GM23338 (cell line): ENCODE measurements at regions not wholly inside any gene's neighbourhood (a gene's known extent, or its start where the extent isn't known, plus 50 kb on each side); places are given as distances from the start of the nearest gene placed in this dataset.

Experiments used
- ATAC-seq: fragments of 200-7000 bp; cut with Tn5 transposase; 3 replicates; pipeline ENCODE4 v1.9.1; 2020
- DNase-seq: peaks from one replicate; pipeline ENCODE4 v3.0.0-alpha.2; 2015; ENCODE audit warnings: low spot score
- H2AFZ ChIP-seq: fragments of 200-600 bp; sonication (generic); 2 replicates; pipeline ENCODE4 v1.8.0; 2016; ENCODE audit warnings: antibody characterized with exemption, mild to moderate bottlenecking, moderate library complexity
- H3F3A ChIP-seq: fragments of 200-600 bp; sonication (generic); replicated peaks from 2 replicates; pipeline ENCODE4 v1.8.0; 2017; ENCODE audit warnings: antibody characterized with exemption, mixed run types, low read depth
- H3K27ac ChIP-seq: fragments of 200-600 bp; sonication (generic); 2 replicates; pipeline ENCODE4 v1.6.1; 2016; ENCODE audit warnings: low read depth
- H3K27me3 ChIP-seq: fragments of 200-600 bp; sonication (generic); 2 replicates; pipeline ENCODE4 v1.8.0; 2016; ENCODE audit warnings: mild to moderate bottlenecking, mixed run types, moderate library complexity; ENCODE audit not compliant: insufficient read depth
- H3K36me3 ChIP-seq: fragments of 200-600 bp; sonication (generic); 2 replicates; pipeline ENCODE4 v1.8.0; 2016; ENCODE audit warnings: mild to moderate bottlenecking; ENCODE audit not compliant: insufficient read depth
- H3K4me1 ChIP-seq: fragments of 200-600 bp; sonication (generic); 2 replicates; pipeline ENCODE4 v1.8.0; 2016; ENCODE audit warnings: mild to moderate bottlenecking, moderate library complexity; ENCODE audit not compliant: insufficient read depth
- H3K4me2 ChIP-seq: fragments of 200-600 bp; sonication (generic); 2 replicates; pipeline ENCODE4 v1.7.1; 2017; ENCODE audit warnings: mixed run types
- H3K4me3 ChIP-seq: fragments of 200-600 bp; sonication (generic); 2 replicates; pipeline ENCODE4 v1.6.1; 2016; ENCODE audit warnings: mixed run types
- H3K79me2 ChIP-seq: fragments of 200-600 bp; sonication (generic); replicated peaks from 2 replicates; pipeline ENCODE4 v1.8.0; 2017; ENCODE audit warnings: mild to moderate bottlenecking; ENCODE audit not compliant: insufficient read depth
- H3K9me2 ChIP-seq: fragments of 200-600 bp; sonication (generic); 2 replicates; pipeline ENCODE4 v1.8.0; 2017; ENCODE audit not compliant: insufficient read depth
- H4K20me1 ChIP-seq: fragments of 200-600 bp; sonication (generic); replicated peaks from 2 replicates; pipeline ENCODE4 v1.8.0; 2017; ENCODE audit warnings: mild to moderate bottlenecking; ENCODE audit not compliant: insufficient read depth
- H3K27ac Mint-ChIP-seq: 2 replicates; pipeline ENCODE4 v1.8.0; 2020; ENCODE audit warnings: inconsistent platforms, mild to moderate bottlenecking, moderate library complexity, mixed read lengths
- H3K27me3 Mint-ChIP-seq: 3 replicates; pipeline ENCODE4 v1.8.0; 2022; ENCODE audit warnings: low read depth, mild to moderate bottlenecking, moderate library complexity, mixed read lengths, inconsistent platforms; ENCODE audit not compliant: insufficient read depth, poor library complexity
- H3K36me3 Mint-ChIP-seq: 3 replicates; pipeline ENCODE4 v1.8.0; 2021; ENCODE audit warnings: low read depth, mild to moderate bottlenecking, inconsistent platforms, moderate library complexity, mixed read lengths
- H3K4me1 Mint-ChIP-seq: 3 replicates; pipeline ENCODE4 v1.8.0; 2020; ENCODE audit warnings: mild to moderate bottlenecking, inconsistent platforms, mixed read lengths
- H3K4me3 Mint-ChIP-seq: 3 replicates; pipeline ENCODE4 v1.8.0; 2021; ENCODE audit warnings: moderate library complexity, mild to moderate bottlenecking, inconsistent platforms, mixed read lengths
- H3K9me3 Mint-ChIP-seq: 3 replicates; pipeline ENCODE4 v1.8.0; 2020; ENCODE audit warnings: moderate library complexity, mild to moderate bottlenecking, inconsistent platforms, mixed read lengths
- CREB1 ChIP-seq: fragments of 250-450 bp; sonication (Bioruptor Pico); IDR thresholded peaks from 2 replicates; pipeline ENCODE4 v1.5.0; 2020; ENCODE audit warnings: low read depth, mild to moderate bottlenecking, moderate library complexity
- JUNB ChIP-seq: IDR thresholded peaks from one replicate; pipeline ENCODE4 v1.6.1; 2016; ENCODE audit warnings: antibody characterized with exemption; ENCODE audit not compliant: unreplicated experiment
- NANOG ChIP-seq: IDR thresholded peaks from 2 replicates; pipeline ENCODE4 v1.6.1; 2016; ENCODE audit warnings: antibody characterized with exemption, borderline replicate concordance
- STAT1 ChIP-seq: IDR thresholded peaks from one replicate; pipeline ENCODE4 v1.6.1; 2016; ENCODE audit warnings: antibody characterized with exemption; ENCODE audit not compliant: unreplicated experiment
- ZNF114 ChIP-seq: fragments of 250-450 bp; sonication (Bioruptor Pico); IDR thresholded peaks from 2 replicates; pipeline ENCODE4 v1.5.0; 2020; ENCODE audit warnings: mild to moderate bottlenecking, moderate library complexity
- ZNF331 ChIP-seq: fragments of 250-450 bp; sonication (Bioruptor Pico); IDR thresholded peaks from 2 replicates; pipeline ENCODE4 v1.5.0; 2020; ENCODE audit warnings: low read depth, mild to moderate bottlenecking, moderate library complexity
- ZNF462 ChIP-seq: fragments of 250-450 bp; sonication (Bioruptor Pico); IDR thresholded peaks from 2 replicates; pipeline ENCODE4 v1.5.0; 2020; ENCODE audit warnings: mild to moderate bottlenecking, moderate library complexity
- TF ChIP-seq, protein P1 (sequence below), 2 experiments: fragments of 200-600 bp in 1 of 2; sonication (generic) in 1 of 2; conservative IDR thresholded peaks; 2 replicates each; pipeline versions ENCODE4 v1.5.1 to v1.6.1; 2016 to 2017; ENCODE audit warnings: antibody characterized with exemption in 2 of 2, low read depth in 2 of 2, mild to moderate bottlenecking in 2 of 2, moderate library complexity in 1 of 2

GRCh38 chrX:110985470-110985869, 110.5 kb upstream of the PAK3 start (continued):
- TF ChIP-seq ZNF462 (CRISPR knock-in tag) = no peak
- TF ChIP-seq ZNF331 (CRISPR knock-in tag) = no peak
- TF ChIP-seq CREB1 (CRISPR knock-in tag) = no peak
- no peak for TF ChIP-seq NANOG
- TF ChIP-seq, protein P1, sequence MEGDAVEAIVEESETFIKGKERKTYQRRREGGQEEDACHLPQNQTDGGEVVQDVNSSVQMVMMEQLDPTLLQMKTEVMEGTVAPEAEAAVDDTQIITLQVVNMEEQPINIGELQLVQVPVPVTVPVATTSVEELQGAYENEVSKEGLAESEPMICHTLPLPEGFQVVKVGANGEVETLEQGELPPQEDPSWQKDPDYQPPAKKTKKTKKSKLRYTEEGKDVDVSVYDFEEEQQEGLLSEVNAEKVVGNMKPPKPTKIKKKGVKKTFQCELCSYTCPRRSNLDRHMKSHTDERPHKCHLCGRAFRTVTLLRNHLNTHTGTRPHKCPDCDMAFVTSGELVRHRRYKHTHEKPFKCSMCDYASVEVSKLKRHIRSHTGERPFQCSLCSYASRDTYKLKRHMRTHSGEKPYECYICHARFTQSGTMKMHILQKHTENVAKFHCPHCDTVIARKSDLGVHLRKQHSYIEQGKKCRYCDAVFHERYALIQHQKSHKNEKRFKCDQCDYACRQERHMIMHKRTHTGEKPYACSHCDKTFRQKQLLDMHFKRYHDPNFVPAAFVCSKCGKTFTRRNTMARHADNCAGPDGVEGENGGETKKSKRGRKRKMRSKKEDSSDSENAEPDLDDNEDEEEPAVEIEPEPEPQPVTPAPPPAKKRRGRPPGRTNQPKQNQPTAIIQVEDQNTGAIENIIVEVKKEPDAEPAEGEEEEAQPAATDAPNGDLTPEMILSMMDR (conservative IDR thresholded peaks at IDR 0.05; ENCODE audit: low read depth in 2 of 2) = no peak
- no peak for TF ChIP-seq STAT1
- no peak for TF ChIP-seq ZNF114 (CRISPR knock-in tag)
- TF ChIP-seq JUNB = no peak

DNA sequence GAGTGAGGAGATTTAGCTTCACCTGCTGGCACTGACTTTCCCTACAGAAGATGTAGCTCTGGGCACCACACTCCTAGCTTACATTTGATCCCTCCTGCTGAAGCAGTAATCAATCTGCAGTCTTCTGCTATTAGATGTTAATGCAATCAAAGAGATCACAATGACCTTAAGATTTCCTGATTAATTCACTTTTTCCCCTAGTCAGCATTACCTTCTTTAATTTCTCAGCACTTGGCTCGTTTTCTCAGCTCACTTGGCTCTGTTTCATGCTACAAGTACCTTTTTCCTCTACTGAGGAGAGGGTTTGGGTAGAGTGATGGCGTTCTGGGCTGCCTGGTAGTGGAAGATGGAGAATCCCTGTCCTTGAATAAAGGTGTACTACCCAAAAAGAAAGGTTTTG, 113.0 kb upstream of the PAK3 start:
- no peak overlapping the region for H3K27ac Mint-ChIP-seq
- H3K4me2 ChIP-seq = no peak overlapping the region
- peaks cover 5% of the 10 kb centered on the region; the same call in 1 of the 2 replicates for H3K4me1 ChIP-seq
- H3K9me2 ChIP-seq = no peaks in the 10 kb centered on the region
- H3K36me3 Mint-ChIP-seq = no peaks in the 10 kb centered on the region
- no peaks in the 10 kb centered on the region for H4K20me1 ChIP-seq
- no peak overlapping the region for H3K4me3 ChIP-seq
- H3K27me3 ChIP-seq = no peaks in the 10 kb centered on the region
- no peak overlapping the region for H2AFZ ChIP-seq
- DNase-seq (no peak), ATAC-seq (no peak)
- H3K4me3 Mint-ChIP-seq = no peak overlapping the region
- peaks cover 10% of the 10 kb centered on the region for H3K4me1 Mint-ChIP-seq
- no peak overlapping the region for H3K27ac ChIP-seq
- no peaks in the 10 kb centered on the region for H3K27me3 Mint-ChIP-seq
- H3F3A ChIP-seq = no peaks in the 10 kb centered on the region
- no peaks in the 10 kb centered on the region for H3K36me3 ChIP-seq
- H3K9me3 Mint-ChIP-seq = no peaks in the 10 kb centered on the region
- no peaks in the 10 kb centered on the region for H3K79me2 ChIP-seq
- no peak for TF ChIP-seq ZNF462 (CRISPR knock-in tag)
